Esophagus muscularis mucosa (tissue), 3 donors: ENCODE measurements at regions not wholly inside any gene's neighbourhood (a gene's known extent, or its start where the extent isn't known, plus 50 kb on each side); places are given as distances from the start of the nearest gene placed in this dataset.

ENCODE experiments used
- POLR2A ChIP-seq: fragments of 450-650 bp; IDR thresholded peaks from one replicate; pipeline ENCODE4 v1.6.1; 2017; ENCODE audit warnings: antibody characterized with exemption, moderate library complexity, mild to moderate bottlenecking, low read depth
- POLR2AphosphoS5 ChIP-seq, 2 donors: sonication (generic); formaldehyde crosslinking; IDR thresholded peaks; one replicate each; pipeline ENCODE4 v1.6.1; 2017; ENCODE audit warnings: antibody characterized with exemption in 2 of 2
- TF ChIP-seq, protein P1 (sequence below), 3 experiments: fragments of 200-600 bp in 2 of 3; fragments of 450-650 bp in 1 of 3; sonication (generic) in 2 of 3; IDR thresholded peaks; one replicate each; pipeline ENCODE4 v1.5.1; 2017 to 2019; ENCODE audit warnings: antibody characterized with exemption in 3 of 3, mild to moderate bottlenecking in 2 of 3, moderate library complexity in 1 of 3

DNA sequence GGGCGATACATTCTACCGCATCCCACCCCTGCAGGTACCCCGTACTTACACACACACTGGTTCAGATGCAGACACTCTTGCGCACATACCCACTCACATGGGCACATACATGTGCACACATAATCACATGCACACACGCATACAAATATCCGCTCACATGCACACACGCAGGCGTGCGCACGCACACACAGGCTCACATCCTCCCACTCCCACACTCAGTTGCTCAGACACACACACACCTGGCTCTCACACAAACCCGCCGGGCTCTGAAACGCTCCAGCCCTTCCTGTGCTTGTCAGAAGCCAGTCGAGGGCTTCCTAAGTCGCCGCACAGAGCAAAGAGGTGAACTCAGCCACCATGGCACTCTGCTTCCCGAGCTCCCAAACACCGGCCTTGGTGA is 164.5 kb downstream of the CRYBB2 start:
- TF ChIP-seq, protein P1, sequence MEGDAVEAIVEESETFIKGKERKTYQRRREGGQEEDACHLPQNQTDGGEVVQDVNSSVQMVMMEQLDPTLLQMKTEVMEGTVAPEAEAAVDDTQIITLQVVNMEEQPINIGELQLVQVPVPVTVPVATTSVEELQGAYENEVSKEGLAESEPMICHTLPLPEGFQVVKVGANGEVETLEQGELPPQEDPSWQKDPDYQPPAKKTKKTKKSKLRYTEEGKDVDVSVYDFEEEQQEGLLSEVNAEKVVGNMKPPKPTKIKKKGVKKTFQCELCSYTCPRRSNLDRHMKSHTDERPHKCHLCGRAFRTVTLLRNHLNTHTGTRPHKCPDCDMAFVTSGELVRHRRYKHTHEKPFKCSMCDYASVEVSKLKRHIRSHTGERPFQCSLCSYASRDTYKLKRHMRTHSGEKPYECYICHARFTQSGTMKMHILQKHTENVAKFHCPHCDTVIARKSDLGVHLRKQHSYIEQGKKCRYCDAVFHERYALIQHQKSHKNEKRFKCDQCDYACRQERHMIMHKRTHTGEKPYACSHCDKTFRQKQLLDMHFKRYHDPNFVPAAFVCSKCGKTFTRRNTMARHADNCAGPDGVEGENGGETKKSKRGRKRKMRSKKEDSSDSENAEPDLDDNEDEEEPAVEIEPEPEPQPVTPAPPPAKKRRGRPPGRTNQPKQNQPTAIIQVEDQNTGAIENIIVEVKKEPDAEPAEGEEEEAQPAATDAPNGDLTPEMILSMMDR (IDR thresholded peaks at IDR 0.05): no peak
- no peak for TF ChIP-seq POLR2AphosphoS5 (IDR thresholded peaks at IDR 0.05)
- no peak for TF ChIP-seq POLR2A
